Endothelial cell of umbilical vein (primary cell): ENCODE measurements at regions not wholly inside any gene's neighbourhood (a gene's known extent, or its start where the extent isn't known, plus 50 kb on each side); places are given as distances from the start of the nearest gene placed in this dataset.

Experiments used
- BruUV-seq: library from RNA; stranded (reverse); fragments of 400-500 nt; replicated peaks from 2 replicates; lab custom pipeline; 2021; lab: Mats Ljungman, UMichigan
- CTCF ChIA-PET: fragments of 300-600, 350-600 bp; sonication (Branson Sonifier 250); formaldehyde crosslinking; loops from one replicate; lab custom pipeline; 2021; ENCODE audit warnings: antibody characterized with exemption, inconsistent platforms; lab: Charles Lee
- POLR2A ChIA-PET: fragments of 300-600, 350-600 bp; sonication (Branson Sonifier 250); formaldehyde crosslinking; loops from one replicate; lab custom pipeline; 2021; ENCODE audit warnings: antibody characterized with exemption, inconsistent platforms; lab: Charles Lee
- DNase-seq: peaks from one replicate; pipeline ENCODE4 v3.0.0-alpha.2; 2011; ENCODE audit warnings: low read depth, low spot score
- FAIRE-seq: peaks from 2 replicates; lab custom pipeline; 2011; peaks lifted over from hg19 to GRCh38; lab: Jason Lieb, UNC
- H2AFZ ChIP-seq: 2 replicates; pipeline ENCODE4 v1.6.0; 2012; ENCODE audit warnings: low read depth, low read length, control low read depth, inconsistent platforms
- H3K27ac ChIP-seq: 2 replicates; pipeline ENCODE4 v1.5.1; 2011; ENCODE audit warnings: low read depth, mild to moderate bottlenecking, control low read depth, low read length, moderate library complexity; ENCODE audit not compliant: insufficient read depth
- H3K27me3 ChIP-seq, 2 experiments: 2 replicates each; pipeline versions ENCODE4 v1.6.0 to v1.6.1; 2011; ENCODE audit warnings: low read length in 2 of 2, mixed read lengths in 1 of 2; ENCODE audit not compliant: control insufficient read depth in 2 of 2, insufficient read depth in 2 of 2
- H3K36me3 ChIP-seq, 2 experiments: 2 replicates in 1 of 2; 3 replicates in 1 of 2; pipeline ENCODE4 v1.5.1; 2011; ENCODE audit warnings: low read length in 2 of 2, mild to moderate bottlenecking in 1 of 2, moderate library complexity in 1 of 2; ENCODE audit not compliant: control insufficient read depth in 2 of 2, insufficient read depth in 2 of 2; ENCODE audit errors: extremely low read depth in 1 of 2
- H3K4me1 ChIP-seq: 3 replicates; pipeline ENCODE4 v1.5.1; 2011; ENCODE audit warnings: mild to moderate bottlenecking, low read length; ENCODE audit not compliant: control insufficient read depth, insufficient read depth; ENCODE audit errors: extremely low read depth
- H3K4me2 ChIP-seq: 2 replicates; pipeline ENCODE4 v1.6.1; 2011; ENCODE audit warnings: low read length, control low read depth, mixed read lengths; ENCODE audit not compliant: insufficient read depth
- H3K4me3 ChIP-seq, 3 experiments: fragments of 200-600 bp in 1 of 3; sonication (generic), shearing (Covaris generic) in 1 of 3; replicated peaks in 1 of 3; 2 replicates each; pipeline ENCODE4 v1.5.1; 2011 to 2016; ENCODE audit warnings: control low read depth in 3 of 3, low read length in 3 of 3, mild to moderate bottlenecking in 2 of 3, inconsistent platforms in 1 of 3, low read depth in 1 of 3, moderate library complexity in 1 of 3; ENCODE audit not compliant: insufficient read depth in 1 of 3
- H3K79me2 ChIP-seq: 2 replicates; pipeline ENCODE4 v1.6.0; 2012; ENCODE audit warnings: low read length, inconsistent platforms; ENCODE audit not compliant: control insufficient read depth, insufficient read depth
- H3K9ac ChIP-seq: replicated peaks from 2 replicates; pipeline ENCODE3; 2011; ENCODE audit warnings: low read length, control low read depth; ENCODE audit not compliant: insufficient read depth; ENCODE audit errors: extremely low read depth
- H3K9me1 ChIP-seq: replicated peaks from 3 replicates; pipeline ENCODE4 v1.6.0; 2011; ENCODE audit warnings: mild to moderate bottlenecking, low read length; ENCODE audit not compliant: control insufficient read depth, insufficient read depth; ENCODE audit errors: extremely low read depth
- H3K9me3 ChIP-seq: replicated peaks from 2 replicates; pipeline ENCODE4 v1.5.1; 2012; ENCODE audit warnings: low read length, inconsistent platforms; ENCODE audit not compliant: control insufficient read depth, insufficient read depth
- H4K20me1 ChIP-seq: replicated peaks from 2 replicates; pipeline ENCODE3; 2011; ENCODE audit warnings: mild to moderate bottlenecking, low read length; ENCODE audit not compliant: control insufficient read depth, insufficient read depth; ENCODE audit errors: extremely low read depth
- EZH2 ChIP-seq: IDR thresholded peaks from 2 replicates; pipeline ENCODE4 v1.6.1; 2012; ENCODE audit warnings: borderline replicate concordance, low read depth, mild to moderate bottlenecking, moderate library complexity, low read length, inconsistent platforms; ENCODE audit not compliant: severe bottlenecking
- FOS ChIP-seq: IDR thresholded peaks from 2 replicates; pipeline ENCODE4 v1.6.1; 2011; ENCODE audit warnings: mild to moderate bottlenecking, low read length, moderate library complexity, borderline replicate concordance; ENCODE audit not compliant: insufficient read depth
- GATA2 ChIP-seq: IDR thresholded peaks from 2 replicates; pipeline ENCODE4 v1.7.0; 2011; ENCODE audit warnings: low read depth, mild to moderate bottlenecking, moderate library complexity, mixed read lengths, low read length; ENCODE audit not compliant: insufficient read length, insufficient read depth
- JUN ChIP-seq: IDR thresholded peaks from 2 replicates; pipeline ENCODE4 v1.6.1; 2011; ENCODE audit warnings: borderline replicate concordance, low read depth; ENCODE audit not compliant: insufficient read length, insufficient read depth
- MYC ChIP-seq: IDR thresholded peaks from one replicate; pipeline ENCODE4 v1.6.1; 2011; ENCODE audit warnings: mild to moderate bottlenecking, low read depth, low read length
- POLR2A ChIP-seq: IDR thresholded peaks from 2 replicates; pipeline ENCODE4 v1.6.1; 2012; ENCODE audit warnings: low read depth, mild to moderate bottlenecking, control low read depth, low read length
- POLR2AphosphoS5 ChIP-seq: IDR thresholded peaks from 2 replicates; pipeline ENCODE4 v1.6.1; 2012; ENCODE audit warnings: low read depth, mild to moderate bottlenecking, control low read depth, low read length, moderate library complexity; ENCODE audit not compliant: insufficient read depth
- dilution Hi-C: fragments of 300-500 bp; cut with MboI; formaldehyde crosslinking; loops from one replicate; pipeline ENCODE4 v1.15.0; 2019; ENCODE audit warnings: low sequenced_read_pairs; ENCODE audit not compliant: extremely low pct_ligation_motif_present
- intact Hi-C: fragments of 100-400 bp; cut with micrococcal nuclease; formaldehyde crosslinking; loops from one replicate; pipeline ENCODE4 v1.10.0; 2022
- TF ChIP-seq, protein P1 (sequence below), 2 donors: IDR thresholded peaks; 1 replicate in 1 of 2; 2 replicates in 1 of 2; pipeline ENCODE4 v1.5.1; 2011; ENCODE audit warnings: low read length in 2 of 2, mild to moderate bottlenecking in 2 of 2, moderate library complexity in 2 of 2, control low read depth in 1 of 2, inconsistent platforms in 1 of 2, low read depth in 1 of 2; ENCODE audit not compliant: insufficient read depth in 1 of 2; ENCODE audit errors: extremely low read depth in 1 of 2
- TF ChIP-seq, protein P2 (sequence below): IDR thresholded peaks from 2 replicates; pipeline ENCODE4 v1.6.1; 2011; ENCODE audit not compliant: insufficient read depth, insufficient read length

DNA sequence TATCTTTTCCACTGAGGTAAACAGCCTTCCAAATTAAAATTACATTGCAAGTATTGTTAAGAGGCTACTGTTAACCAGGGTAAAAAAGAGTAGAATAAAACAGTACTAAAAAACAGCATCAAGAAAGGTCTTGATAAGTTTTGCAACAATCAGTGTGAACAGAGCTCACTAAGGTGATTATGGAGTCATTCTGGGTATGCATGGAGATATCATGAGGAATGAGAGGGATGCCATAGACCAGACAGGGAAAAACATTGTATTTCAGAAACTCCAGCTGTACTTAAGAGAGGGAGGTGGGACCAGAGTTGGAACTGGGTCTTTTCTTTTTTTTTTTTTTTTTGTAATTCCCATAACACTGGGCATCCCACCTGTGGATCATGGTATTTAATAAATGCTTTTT, 549.6 kb downstream of the INHBA start:
- ChIA-PET POLR2A (no interaction called here), CTCF (no interaction called here)
- Histone ChIP-seq H3K4me1 (peaks cover 3% of the 10 kb centered on the region), H3K4me2 (no peak overlapping the region), H2AFZ (no peak overlapping the region), H3K9me1 (no peaks in the 10 kb centered on the region), H3K4me3 (no peak overlapping the region), H3K9ac (no peak overlapping the region), H3K79me2 (no peaks in the 10 kb centered on the region), H4K20me1 (no peaks in the 10 kb centered on the region), H3K9me3 (no peaks in the 10 kb centered on the region), H3K27me3 (no peaks in the 10 kb centered on the region), H3K36me3 (no peaks in the 10 kb centered on the region), H3K27ac (no peak overlapping the region)
- DNase-seq: no peak
- BruUV-seq: no TSS peak
- intact Hi-C loops (no loop called here), dilution Hi-C loops (no loop called here)
- FAIRE-seq: no peak
- no peak for TF ChIP-seq POLR2AphosphoS5
- no peak for TF ChIP-seq MYC
- TF ChIP-seq EZH2: no peak
- TF ChIP-seq, protein P1, sequence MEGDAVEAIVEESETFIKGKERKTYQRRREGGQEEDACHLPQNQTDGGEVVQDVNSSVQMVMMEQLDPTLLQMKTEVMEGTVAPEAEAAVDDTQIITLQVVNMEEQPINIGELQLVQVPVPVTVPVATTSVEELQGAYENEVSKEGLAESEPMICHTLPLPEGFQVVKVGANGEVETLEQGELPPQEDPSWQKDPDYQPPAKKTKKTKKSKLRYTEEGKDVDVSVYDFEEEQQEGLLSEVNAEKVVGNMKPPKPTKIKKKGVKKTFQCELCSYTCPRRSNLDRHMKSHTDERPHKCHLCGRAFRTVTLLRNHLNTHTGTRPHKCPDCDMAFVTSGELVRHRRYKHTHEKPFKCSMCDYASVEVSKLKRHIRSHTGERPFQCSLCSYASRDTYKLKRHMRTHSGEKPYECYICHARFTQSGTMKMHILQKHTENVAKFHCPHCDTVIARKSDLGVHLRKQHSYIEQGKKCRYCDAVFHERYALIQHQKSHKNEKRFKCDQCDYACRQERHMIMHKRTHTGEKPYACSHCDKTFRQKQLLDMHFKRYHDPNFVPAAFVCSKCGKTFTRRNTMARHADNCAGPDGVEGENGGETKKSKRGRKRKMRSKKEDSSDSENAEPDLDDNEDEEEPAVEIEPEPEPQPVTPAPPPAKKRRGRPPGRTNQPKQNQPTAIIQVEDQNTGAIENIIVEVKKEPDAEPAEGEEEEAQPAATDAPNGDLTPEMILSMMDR (IDR thresholded peaks at IDR 0.05; ENCODE audit: extremely low read depth in 1 of 2, insufficient read depth in 1 of 2, low read depth in 1 of 2, low read length in 2 of 2): no peak
- TF ChIP-seq POLR2A: no peak
- TF ChIP-seq GATA2: no peak
- TF ChIP-seq JUN: no peak
- no peak for TF ChIP-seq FOS
- TF ChIP-seq, protein P2, sequence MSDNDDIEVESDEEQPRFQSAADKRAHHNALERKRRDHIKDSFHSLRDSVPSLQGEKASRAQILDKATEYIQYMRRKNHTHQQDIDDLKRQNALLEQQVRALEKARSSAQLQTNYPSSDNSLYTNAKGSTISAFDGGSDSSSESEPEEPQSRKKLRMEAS: no peak
